Inflammatory macrophage (primary cell): ENCODE measurements at regions not wholly inside any gene's neighbourhood (a gene's known extent, or its start where the extent isn't known, plus 50 kb on each side); places are given as distances from the start of the nearest gene placed in this dataset.

Source experiments
- DNase-seq, 2 donors: peaks; one replicate each; pipeline ENCODE4 v3.0.0-alpha.2; 2020 to 2022

DNA sequence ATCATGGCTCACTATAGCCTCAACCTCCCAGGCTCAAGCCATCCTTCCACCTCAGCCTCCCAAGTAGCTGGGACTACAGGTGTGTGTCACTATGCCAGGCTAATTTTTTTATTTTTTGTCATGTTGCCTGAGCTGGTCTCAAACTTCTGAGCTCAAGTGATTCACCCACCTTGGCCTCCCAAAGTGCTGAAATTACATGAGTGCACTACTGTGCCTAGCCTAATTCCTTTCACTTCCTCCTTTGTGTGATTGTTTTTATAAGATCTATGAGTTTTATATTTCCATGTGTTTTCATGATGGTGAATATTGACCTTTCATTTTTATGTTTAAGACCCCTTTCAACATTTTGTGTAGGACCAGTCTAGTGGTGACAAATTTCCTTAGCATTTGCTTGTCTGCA lies 55.2 kb upstream of the IL12B start:
- DNase-seq, result no peak

DNA sequence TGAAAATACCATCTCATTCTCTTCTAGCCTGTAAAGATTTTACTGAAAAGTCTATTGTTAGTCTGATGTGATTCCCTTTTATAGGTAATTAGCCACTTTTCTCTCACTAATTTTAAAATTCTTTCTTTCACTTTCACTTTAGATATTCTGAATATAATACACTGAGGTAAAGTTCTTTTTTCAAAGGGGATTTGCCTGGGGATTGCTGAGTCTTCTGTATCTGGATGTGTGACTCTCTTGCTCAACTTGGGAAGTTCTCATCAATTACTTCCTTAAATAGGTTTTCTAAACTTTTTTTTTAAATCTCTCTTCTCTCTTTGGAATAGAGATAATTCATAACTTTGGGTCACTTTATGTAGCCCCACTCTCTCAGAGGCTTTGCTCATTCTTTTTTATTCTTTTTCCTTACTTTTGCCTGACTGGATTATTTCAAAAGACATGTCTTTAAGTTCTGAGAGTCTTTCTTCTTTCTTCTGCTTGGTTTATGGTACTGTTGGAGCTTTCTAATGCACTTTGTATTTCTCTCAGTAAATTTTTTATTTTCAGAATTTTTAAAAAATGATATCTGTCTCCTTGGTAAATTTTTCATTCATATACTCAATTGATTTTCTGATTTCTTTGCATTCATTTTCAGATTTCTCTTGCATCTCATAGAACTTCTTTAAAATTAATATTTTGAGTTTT lies 55.9 kb upstream of the IL12B start:
- peak; percentile 31 to 33 for DNase-seq

DNA sequence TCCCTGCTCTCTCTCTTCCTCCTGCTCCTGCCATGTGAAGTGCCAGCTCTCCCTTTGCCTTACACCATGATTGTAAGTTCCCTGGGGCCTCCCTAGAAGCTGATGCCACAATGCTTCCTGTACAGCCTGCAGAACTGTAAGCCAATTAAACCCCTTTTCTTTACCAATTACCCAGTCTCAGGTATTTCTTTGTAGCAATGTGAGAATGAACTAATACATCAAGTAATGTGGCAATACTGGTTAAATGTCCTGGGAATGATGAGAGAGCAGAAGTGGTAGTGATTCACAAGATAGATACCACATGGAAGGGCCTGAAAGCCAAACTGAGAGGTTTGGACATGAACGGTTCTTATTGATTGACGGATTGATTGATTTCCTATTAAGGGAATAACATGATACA lies 62.6 kb upstream of the IL12B start:
- DNase-seq, result peak in 1 of 2 donors; percentile 14

DNA sequence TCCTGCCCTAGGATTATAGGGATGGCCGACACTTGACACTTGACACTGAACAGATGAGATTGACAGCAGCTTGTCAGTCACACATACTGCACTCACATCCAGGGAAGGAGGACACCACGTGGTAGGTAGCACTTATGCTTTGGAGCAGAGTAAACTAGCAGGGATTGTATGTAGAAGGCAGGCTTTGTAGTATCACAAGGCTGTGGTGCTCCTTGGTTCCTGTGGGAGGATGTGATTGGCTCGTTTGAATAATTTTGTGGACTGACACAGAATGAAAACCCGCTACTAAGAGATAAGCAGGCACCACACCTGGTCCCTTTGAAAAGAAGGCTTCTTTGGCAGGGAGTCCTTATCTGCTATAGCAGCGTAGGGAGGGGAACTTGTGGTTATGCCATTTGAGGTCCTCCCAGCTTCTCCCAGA lies 63.6 kb upstream of the IL12B start:
- DNase-seq, result no peak

DNA sequence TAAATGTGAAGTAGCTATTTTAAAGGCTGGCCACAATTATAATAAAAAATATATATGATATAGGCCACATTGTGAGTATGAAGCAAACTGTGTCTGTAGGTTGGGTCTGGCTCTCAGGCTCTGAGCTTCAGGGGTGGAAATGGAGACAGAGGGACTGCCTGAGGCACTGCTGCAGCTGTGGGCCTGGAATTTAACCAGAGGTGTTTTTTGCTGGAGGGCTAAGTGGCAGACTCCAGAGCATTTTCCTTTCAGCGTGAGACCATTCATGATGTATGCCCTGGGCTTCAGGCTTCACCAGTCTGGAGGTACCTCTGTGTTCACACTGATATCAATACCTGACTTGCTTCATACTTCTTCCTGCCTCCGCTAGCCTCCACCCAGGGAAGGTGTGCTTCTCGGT lies 64.9 kb upstream of the IL12B start:
- DNase-seq, result no peak

DNA sequence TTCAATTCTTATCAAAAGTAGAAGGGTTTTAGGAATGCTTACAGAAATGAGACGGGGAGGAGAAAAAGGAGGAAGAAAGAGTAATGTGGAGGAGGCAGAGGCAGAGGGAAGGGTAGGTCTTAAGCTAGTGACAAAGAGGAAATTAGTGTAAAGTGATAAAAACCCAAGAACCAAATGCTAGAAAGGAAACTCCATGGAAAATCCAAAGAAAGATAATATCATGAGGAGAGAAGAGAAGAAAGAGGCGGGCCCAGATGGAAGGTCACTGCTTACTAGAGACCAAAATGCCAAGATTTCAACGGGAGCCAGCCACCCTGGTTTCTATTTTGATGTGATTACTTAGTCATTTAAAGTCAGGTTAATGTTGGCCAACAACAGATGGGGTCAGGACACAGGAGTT lies 68.6 kb upstream of the IL12B start:
- no peak for DNase-seq

DNA sequence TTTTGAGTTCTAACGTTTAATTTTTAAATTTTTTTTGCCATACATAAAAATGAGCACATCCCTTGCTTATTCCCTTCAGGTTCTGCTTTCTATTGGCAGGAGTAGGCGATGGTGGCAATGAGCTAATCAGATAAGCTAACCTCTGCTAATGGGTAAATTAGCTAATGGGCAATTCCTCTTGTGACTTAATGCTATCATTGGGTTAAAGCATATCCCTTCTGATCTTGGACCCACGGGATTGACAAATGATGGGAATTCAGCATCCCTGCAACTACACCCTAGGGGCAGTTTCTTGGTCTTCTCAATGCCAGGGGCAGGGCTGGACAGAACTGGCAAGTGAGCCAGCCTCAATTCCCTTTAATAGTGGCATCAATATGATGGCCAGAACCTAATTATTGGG lies 70.2 kb upstream of the IL12B start:
- peak in 1 of 2 donors; percentile 38 for DNase-seq

DNA sequence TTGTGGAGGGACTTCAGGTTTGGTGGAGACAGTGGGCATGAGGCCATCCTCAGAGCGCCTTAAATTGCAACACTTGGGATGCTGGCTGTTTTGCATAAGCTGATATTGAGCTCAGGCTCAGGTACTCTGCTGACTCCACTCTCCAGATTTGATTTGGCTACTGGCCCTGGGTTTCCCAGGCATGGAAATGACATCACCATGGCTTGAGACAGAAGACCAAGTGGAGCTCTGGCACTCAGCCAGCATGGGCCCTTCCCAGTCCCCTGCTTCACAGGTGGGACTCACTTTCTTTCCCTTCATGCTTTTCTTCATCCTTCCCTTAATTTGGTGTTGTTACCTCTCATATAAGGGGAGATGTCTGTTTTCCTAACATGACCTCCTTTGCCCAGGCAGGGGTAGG lies 72.0 kb upstream of the IL12B start:
- DNase-seq, result no peak

DNA sequence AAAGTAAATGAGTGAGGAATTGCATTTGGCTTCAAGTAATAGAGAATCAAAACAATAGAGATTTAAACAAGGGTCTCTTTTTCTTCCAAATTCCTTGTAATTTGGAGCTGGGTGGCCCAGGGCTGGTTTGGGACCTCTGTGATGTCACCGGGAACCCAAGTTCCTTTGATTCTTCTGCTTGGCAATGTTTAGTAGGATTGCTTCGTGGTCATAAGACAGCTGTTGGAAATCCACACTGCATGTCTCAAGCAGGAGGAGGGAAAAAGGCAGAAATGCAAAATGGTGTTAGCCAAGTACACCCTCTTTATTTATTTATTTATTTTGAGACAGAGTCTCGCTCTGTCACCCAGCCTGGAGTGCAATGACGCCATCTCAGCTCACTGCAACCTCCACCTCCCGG lies 72.6 kb upstream of the IL12B start:
- DNase-seq, result peak in 1 of 2 donors; percentile 64

DNA sequence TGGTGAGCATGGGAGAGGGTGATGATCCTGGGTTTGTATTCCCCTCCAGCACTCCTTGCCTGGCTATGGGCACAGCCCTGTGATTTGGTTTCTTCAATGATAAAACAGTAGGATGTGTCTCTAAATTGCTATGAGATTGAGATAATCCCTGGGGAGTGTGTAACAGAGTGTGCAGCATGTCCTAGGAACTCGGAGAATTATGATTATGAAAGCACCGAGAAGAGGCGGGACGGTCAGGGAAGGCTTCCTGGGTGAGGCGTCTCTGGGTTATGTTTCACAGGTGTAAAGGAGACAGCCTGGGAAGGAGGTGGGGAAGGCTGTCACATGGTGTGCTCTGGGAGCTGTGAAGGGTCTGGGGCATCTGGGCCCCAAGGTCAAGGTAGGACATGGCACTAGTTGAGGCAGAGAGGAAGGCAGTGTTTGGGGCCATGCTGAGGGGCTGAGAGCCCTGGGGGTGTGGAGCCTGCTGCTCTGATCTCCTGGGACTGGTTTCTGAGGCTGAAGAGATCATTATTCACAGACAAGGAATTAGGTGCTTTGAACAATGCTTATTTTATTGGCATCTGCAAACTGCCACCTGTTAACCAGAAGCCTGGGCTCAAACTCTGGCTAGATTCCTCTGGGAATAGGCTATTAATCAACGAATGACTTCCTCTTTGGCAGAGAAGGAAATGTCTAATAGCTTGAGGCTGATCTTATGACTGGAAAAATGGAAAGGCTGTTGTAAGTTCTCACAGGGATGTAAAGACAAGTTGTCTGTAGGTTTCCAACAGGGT lies 73.8 kb upstream of the IL12B start:
- DNase-seq, result peak in 1 of 2 donors; percentile 12

DNA sequence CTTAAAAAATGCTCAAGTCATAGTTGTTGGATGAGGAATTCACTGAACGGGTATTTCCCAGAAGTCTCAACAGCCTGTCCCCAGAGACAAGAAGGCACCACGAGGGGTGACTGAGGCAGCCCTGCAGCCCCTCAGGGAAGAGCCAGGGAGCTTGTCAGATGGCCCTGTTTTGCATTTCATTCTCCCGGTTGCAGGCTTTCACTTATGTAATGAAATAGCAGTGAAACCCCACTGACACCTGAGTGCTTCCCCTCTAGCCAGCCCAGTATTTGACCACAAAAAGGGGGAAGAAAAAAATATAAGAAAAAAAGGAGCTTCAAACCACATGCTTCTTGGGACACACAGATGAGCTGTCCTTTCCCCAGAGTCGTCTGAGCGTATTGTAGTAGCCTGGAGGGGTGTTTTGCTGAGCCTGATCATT lies 75.3 kb upstream of the IL12B start:
- DNase-seq, result peak; percentile 29 to 43

DNA sequence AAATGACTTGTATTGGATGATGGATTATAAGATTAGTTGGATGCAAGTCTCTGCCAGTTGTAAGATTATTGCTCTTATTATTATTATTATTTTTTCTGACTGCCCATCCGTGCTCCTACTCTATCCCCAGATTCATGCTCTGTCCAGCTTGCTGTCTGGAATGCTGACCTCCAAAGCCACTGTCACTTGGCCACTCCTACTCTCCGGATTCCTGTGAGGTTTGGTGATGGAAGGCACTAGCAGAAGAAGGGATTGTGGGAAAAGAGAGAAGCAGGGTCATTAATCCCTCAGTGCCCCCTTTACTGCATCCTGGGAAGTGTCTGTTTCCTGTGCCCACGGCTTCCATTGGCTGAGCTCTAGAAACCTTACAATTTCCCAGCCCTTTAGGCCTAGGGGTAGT lies 76.3 kb upstream of the IL12B start:
- DNase-seq, result no peak

DNA sequence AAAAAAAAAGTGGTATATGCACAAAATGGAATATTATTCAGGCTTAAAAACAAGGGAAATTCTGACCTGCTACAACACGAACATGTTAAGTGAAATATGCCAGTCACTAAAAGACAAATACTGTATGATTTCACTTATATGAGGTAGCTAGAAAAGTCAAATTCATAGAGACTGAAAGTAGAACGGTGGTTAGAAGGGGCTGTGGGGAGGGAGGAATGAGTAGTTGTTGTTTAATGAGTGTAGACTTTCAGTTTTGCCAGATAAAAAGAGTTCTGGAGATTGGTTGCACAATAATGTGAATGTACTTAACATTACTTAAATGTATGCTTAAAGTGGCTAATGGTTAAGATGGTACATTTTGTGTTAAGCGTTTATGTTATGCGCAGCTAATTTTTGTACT lies 79.5 kb upstream of the IL12B start:
- DNase-seq, result no peak

DNA sequence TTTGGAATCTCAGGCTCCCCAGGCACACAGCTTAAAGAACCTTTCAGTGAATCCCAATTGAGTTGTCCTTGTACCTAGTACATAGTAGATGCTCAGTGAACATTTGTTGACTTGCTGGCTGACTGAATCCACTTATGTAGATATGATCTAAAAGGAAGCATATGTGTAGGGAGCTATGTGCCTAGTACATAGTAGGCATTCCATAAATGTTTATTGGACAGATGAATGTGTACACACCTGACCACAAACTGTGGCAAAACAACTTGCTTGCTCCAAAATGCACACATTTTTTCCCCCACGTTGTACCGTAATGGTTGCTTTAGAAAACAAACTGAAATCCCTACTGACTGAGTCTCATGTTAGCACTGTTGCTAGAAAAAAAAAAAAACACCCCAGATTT lies 80.2 kb upstream of the IL12B start:
- DNase-seq, result no peak

DNA sequence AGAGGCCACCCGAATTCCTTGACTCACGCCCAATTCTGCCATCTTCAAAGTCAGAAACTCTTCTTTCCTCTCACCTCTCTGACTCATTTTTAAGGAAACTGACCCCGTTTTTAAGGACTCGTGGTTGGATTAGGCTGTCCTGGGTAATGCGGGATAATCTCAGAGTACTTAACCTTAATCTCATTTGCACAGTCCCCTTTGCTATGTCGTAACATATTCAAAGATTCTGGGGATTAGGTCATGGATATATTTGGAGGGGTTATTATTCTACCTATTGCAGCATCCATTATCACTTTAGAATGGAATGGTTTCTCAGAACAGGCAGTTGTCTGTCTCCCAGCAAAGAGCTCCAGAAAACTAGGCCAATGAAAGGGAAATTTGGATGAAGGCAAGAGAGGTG lies 80.8 kb upstream of the IL12B start:
- no peak for DNase-seq

DNA sequence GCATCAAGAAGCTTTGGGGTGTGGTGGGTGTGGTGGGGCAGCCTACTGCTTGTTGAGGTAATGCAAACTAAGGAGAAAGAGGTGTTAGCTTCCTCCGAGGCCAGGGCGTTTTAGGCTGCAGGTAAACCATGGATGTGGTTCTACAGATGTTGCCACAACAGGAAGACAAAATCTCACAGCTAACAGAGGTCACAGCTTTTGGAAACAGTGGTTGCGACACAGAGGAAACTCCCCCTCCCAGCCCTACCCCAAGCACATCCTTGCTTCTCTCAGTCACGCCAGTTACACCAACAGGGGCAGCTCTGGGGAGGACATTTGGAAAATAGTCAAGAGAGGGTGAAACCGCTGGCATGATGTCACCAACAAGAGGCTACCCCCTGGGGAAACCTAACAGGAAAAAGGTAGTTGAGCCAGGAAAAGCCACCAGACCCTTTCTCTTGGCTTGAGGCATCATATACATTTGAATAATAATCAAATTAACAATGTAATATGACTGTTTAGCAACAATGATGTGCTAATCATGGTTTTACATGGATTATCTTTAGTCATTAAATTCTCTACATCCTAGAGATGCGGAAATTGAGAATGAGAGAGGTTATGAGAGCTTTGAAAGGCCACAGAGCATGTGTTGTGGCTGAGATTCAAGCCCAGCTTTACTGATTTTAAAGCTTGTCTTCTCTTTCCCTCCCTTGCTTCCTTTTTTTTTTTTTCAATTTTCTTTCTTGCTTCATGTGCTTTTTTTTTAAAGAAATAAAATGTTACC lies 82.2 kb upstream of the IL12B start:
- peak; percentile 39 to 41 for DNase-seq

DNA sequence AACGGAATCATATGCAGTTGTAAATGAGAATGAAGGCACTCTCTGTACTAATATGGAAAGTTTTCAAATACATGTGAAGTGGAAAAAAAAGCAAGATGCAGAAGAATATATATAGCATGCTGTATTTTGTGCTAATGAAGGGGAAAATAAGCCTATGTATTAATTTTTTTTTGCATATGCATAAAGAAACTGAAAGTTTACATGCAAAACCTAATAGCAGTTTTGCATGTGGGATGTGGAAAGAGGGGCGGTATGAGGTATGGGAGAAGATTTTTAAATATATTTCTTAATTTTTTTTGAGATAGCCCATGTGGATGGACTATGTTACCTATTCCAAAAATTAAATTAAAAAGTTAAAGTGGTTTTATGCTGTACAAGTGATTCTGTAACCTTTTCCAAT lies 83.7 kb upstream of the IL12B start:
- DNase-seq, result no peak

DNA sequence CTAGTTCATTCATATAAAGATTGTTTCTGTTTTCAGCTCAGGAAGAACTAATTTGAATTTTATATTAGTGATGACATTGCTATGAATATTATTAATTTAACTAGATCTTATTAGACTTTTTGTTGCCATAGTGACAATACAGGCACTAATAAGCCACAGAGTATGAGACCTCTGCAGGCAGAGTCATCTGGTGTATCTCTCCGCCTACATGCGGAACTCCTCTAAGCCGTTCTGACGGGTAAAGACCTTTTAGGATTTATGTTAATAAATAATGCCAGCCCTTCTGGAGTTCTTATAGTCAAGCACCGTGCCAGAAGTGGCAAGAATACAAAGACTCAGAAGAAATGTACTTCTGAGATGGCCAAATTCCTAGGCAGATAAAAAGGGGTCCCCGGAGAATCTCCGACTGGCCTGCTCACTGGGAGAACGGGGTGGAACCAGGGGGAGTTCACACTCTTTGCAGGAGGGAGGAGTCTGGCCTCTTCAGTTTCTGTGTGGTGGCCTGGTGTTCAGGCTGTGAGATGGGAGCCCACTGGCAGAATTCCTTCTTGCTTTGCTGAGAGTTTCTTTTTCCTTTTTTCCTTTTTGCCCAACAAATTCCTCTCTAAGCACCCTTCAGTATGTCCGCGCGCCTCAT lies 85.1 kb upstream of the IL12B start:
- no peak for DNase-seq

DNA sequence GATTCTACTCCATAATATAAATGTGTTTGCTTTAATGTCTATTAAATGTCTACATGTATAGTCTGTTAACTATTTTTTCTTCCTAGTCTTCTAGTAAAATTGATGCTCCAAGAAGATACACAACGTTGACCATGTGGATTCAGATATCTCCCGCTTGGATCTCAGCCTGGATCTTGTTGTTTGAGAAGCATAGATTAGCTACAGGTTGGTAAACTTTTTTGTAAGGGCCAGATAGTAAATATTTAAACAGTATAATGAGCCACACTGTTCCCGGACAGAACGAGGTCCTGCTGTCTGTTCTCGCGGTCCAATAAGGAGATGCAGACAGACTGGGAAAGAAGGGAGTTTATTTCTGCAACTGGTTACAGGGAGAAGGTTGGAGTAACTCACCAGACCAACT lies 86.2 kb upstream of the IL12B start:
- no peak for DNase-seq

DNA sequence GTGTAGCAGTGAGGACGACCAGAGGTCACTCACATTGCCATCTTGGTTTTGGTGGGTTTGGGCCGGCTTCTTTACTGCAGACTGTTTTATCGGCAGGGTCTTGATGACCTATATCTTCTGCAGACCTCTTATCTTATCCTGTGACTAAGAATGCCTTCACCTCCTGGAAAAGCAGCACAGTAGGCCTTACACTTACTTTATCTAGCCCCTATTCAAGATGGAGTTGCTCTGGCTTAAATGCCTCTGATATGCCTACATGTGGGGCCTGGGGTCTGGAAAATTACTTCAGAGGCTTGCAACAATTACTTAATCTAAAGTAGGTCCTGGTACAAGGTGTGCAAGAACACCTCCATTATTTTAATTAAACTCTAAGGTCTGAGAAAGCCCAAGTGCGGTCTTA lies 86.9 kb upstream of the IL12B start:
- DNase-seq, result no peak

DNA sequence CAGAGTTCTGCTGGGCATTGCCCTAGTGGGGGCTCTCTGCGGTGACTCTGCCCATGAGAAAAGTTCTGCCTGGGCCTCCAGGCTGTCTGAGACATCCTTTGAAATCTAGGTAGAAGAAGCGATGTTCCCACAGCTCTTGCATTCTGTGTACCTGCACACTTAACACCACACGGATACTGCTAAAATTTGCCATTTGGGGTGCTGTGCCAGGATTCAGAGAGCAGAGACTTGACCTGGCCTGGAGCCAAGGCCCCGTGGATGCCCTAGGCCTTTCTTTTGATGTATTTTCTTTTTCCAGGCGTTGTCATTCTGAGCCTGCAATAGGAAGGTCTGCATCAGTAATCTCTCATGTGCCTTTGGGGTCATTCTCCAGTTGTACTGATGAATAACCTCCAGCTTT lies 89.3 kb upstream of the IL12B start:
- DNase-seq, result no peak

DNA sequence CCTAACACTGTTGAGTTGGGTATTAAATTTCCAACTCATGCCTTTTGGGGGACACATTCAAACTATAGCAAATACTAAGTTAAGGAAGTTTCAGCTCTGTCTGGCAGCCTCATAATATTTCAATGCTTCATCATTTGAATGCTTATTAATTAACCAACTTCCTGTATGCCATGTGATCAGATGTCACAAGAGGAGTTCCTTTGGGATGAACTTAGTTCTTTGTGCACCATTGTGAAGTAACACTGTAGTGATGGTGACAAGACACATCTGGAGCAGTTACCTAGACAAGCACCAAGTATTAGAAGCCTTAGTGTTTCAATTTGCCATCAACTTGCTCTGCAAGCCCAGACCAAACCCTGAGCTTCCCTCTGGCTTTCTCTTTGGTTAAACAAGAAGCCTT lies 90.7 kb upstream of the IL12B start:
- DNase-seq, result peak; percentile 33 to 53

DNA sequence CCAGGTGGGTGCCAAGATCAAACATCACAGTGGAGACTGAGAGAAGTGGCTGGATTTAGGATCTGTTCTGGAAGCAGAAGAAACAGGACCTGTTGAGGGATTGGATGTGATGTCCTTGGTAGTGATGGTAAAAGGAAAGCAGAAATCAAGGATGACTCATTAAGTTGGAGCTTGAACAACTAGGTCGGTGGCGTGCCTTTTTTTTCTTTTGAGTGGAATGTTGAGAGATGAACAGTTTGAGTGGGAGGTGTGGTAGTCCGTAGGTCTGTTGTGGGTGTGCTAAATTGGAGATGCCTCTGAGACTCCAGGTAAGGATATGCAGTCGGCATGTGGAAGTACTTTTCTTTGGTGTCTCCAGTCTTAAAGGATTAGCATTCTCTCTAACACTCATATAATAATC lies 92.1 kb upstream of the IL12B start:
- DNase-seq, result no peak
